ENCODE measurements at regions not wholly inside any gene's neighbourhood (a gene's known extent, or its start where the extent isn't known, plus 50 kb on each side); places are given as distances from the start of the nearest gene placed in this dataset.
A peak's percentile ranks its signal among the peaks of the same experiment; 100 is the strongest.

DNA sequence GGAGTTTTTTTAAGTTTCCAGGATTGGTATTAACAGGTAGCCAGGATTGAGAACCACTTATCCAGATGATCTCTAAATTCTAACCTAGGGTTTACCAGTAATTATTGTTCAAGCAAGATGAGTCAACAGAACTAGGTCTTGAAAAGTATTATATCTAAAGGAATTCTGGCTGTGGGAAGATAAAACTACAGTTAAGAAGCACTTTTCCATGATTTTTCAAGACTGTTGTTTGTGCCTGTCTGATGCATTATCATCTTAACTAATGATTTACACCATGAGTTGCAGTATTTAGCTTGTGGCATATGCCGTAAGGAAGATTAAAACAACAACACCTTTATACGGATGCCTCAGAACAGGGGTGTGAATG, 142.2 kb upstream of the CCDC68 start:
- no peaks in the 10 kb centered on the region for H3K9me3 ChIP-seq
- TF ChIP-seq, protein P1, sequence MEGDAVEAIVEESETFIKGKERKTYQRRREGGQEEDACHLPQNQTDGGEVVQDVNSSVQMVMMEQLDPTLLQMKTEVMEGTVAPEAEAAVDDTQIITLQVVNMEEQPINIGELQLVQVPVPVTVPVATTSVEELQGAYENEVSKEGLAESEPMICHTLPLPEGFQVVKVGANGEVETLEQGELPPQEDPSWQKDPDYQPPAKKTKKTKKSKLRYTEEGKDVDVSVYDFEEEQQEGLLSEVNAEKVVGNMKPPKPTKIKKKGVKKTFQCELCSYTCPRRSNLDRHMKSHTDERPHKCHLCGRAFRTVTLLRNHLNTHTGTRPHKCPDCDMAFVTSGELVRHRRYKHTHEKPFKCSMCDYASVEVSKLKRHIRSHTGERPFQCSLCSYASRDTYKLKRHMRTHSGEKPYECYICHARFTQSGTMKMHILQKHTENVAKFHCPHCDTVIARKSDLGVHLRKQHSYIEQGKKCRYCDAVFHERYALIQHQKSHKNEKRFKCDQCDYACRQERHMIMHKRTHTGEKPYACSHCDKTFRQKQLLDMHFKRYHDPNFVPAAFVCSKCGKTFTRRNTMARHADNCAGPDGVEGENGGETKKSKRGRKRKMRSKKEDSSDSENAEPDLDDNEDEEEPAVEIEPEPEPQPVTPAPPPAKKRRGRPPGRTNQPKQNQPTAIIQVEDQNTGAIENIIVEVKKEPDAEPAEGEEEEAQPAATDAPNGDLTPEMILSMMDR (IDR thresholded peaks at IDR 0.05) = no peak
- DNase-seq (no peak), ATAC-seq (no peak)
- intact Hi-C loops (cut with DNase I) = no loop called here
- no peaks in the 10 kb centered on the region for H3K27me3 ChIP-seq
- no peak overlapping the region for H3K27ac ChIP-seq
- peaks cover 0 to 4% (median 0%) of the 10 kb centered on the region in 4 donors for H3K4me1 ChIP-seq
- H3K36me3 ChIP-seq = no peaks in the 10 kb centered on the region
- H3K4me3 ChIP-seq = no peak overlapping the region
- 94% methylated on average over 2 of the region's 2 CpGs for WGBS (ENCODE audit: insufficient coverage, low coverage, low lambda C conversion rate, missing lambda C conversion rate)

DNA sequence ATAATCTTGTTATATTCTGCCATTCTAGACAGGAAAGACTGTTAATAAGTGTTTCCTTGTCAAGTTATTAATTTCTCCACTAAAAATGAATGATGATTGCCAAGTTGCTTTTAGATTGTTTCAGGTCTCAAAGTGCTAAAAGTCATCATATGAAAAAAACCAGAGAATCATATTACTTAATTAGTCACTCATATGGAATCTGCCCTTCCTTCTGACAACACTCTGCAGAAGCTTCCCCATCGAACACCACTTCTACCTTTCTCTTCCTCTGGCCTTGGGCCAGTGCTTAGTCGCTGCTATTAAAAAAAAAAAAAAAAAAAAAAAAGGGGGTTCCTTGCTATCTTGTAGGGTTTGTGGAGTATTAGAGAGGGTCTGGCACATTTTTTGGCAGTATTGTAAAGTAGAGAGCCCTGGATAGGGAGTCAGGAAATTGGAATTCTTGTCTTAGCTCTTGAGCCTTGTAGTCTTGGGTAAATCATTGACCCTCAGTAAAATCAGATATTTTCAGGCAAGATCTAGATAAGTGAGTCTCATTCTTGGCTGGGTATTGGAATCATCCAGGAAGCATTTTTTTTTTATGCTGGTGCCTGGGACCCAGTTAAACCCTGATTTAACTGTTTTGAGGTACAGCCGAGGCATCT, 141.7 kb upstream of the CCDC68 start:
- 49% methylated on average over 3 of the region's 3 CpGs for WGBS (ENCODE audit: insufficient coverage, low coverage, low lambda C conversion rate, missing lambda C conversion rate)
- no peaks in the 10 kb centered on the region for H3K27me3 ChIP-seq
- ATAC-seq = no peak
- no peak overlapping the region for H3K4me3 ChIP-seq
- H3K36me3 ChIP-seq = no peaks in the 10 kb centered on the region
- intact Hi-C loops (cut with DNase I) = no loop called here
- H3K4me1 ChIP-seq = peaks cover 0 to 4% (median 0%) of the 10 kb centered on the region in 4 donors
- H3K27ac ChIP-seq = no peak overlapping the region
- TF ChIP-seq POLR2A (IDR thresholded peaks at IDR 0.05) = no peak
- TF ChIP-seq, protein P1 (IDR thresholded peaks at IDR 0.05) = no peak
- H3K9me3 ChIP-seq = no peaks in the 10 kb centered on the region
- no peak for DNase-seq

DNA sequence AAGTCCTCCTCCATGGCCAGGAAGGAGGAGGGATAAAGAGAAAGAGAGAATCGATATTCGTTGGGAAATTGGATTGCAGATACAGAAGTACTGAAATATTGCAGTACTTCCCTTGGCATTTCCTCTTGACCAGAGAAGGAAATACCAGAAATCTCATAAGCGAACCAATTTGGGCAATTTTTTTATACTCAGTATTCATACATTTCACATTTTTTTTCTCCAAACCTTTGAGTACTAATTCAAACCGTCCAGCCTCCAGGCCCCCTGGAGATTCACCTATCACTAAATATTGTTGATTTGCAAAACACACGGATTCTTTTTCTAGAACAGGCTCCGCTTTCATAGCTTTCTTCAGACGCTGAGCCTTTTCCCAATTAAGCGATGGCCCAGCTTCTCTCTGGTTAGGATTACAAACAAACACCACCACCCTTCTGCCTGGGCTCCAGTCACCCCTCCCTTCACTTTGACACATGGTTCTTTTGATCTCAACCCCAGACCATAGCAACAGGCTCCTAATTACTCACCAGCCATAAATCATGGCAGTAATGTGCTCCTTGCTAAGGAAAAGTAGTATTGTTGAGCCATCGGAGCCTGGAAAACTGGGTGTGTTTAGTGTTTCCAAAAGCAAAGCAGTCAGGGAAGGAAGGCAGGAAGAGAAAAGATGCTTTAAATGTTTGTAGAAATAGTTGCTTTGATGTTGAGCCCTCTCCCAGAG, 138.4 kb upstream of the CCDC68 start:
- no peak for DNase-seq
- Histone ChIP-seq H3K27me3 (no peaks in the 10 kb centered on the region), H3K9me3 (no peaks in the 10 kb centered on the region), H3K4me3 (no peak overlapping the region), H3K36me3 (no peaks in the 10 kb centered on the region), H3K4me1 (peaks cover 0 to 4% (median 0%) of the 10 kb centered on the region in 4 donors), H3K27ac (no peak overlapping the region)
- WGBS (ENCODE audit: insufficient coverage, low coverage, low lambda C conversion rate, missing lambda C conversion rate) = 57% methylated on average over 9 of the region's 9 CpGs
- TF ChIP-seq, protein P1 (IDR thresholded peaks at IDR 0.05) = no peak
- no peak for TF ChIP-seq POLR2A (IDR thresholded peaks at IDR 0.05)
- ATAC-seq = no peak
- intact Hi-C loops (cut with DNase I) = no loop called here

DNA sequence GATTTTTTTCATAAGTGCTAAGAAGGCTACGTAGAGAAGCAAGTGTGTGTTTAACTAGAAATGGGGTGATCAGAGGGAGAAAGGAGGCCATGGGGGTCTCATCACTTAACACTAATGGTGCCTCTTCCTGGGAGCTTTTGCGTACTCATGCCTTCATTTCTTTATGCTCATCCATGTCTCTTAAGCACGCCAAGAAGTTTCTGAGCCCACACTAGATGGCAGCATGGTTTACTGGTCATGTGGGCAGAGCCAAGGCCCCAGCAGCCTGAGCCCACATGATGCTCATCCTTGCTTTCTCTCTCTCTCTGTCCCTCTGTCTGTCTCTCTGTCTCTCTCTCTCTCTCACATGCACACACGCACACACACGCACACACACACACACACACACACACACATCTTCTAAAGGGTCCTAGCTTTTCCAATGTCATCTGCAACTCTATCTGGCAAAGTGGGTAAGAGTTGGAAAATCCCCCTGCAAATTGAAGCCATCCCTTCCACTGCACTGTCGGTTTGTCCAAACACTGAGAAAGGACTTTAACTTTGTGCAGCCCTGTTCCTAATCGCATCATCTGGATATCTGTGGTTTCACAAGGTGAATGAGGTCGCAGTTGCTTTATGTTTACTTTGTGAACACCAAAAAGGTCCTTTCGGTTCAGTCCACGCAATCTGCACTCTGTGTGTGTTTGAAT, 137.1 kb upstream of the CCDC68 start:
- Histone ChIP-seq H3K4me1 (peaks cover 0 to 4% (median 0%) of the 10 kb centered on the region in 4 donors), H3K4me3 (no peak overlapping the region), H3K27ac (no peak overlapping the region), H3K36me3 (no peaks in the 10 kb centered on the region), H3K9me3 (no peaks in the 10 kb centered on the region), H3K27me3 (no peaks in the 10 kb centered on the region)
- intact Hi-C loops (cut with DNase I) = no loop called here
- no peak for DNase-seq
- peak; percentile 67 to 90 (median 77) for ATAC-seq
- no peak for TF ChIP-seq POLR2A (IDR thresholded peaks at IDR 0.05)
- TF ChIP-seq, protein P1 (IDR thresholded peaks at IDR 0.05) = peak in 2 of 4 donors; percentile 21 to 32
- WGBS (ENCODE audit: insufficient coverage, low coverage, low lambda C conversion rate, missing lambda C conversion rate) = 40% methylated on average over 10 of the region's 10 CpGs

All from right lobe of liver (tissue), 6 donors.